PC-3 (cell line): ENCODE measurements at regions not wholly inside any gene's neighbourhood (a gene's known extent, or its start where the extent isn't known, plus 50 kb on each side); places are given as distances from the start of the nearest gene placed in this dataset.

Experiments
- ATAC-seq: fragments of 200-7000 bp; cut with Tn5 transposase; 2 replicates; pipeline ENCODE4 v1.9.1; 2020; ENCODE audit warnings: mild to moderate bottlenecking, moderate library complexity
- BruUV-seq: library from RNA; stranded (reverse); fragments of 400-500 nt; replicated peaks from 2 replicates; lab custom pipeline; 2021; lab: Mats Ljungman, UMichigan
- CTCF ChIA-PET: fragments of 300-600 bp; sonication (Branson Sonifier 250); formaldehyde crosslinking; loops from one replicate; lab custom pipeline; 2022; ENCODE audit warnings: antibody characterized with exemption; lab: Charles Lee
- POLR2A ChIA-PET: fragments of 300-600 bp; sonication (Branson Sonifier 250); formaldehyde crosslinking; loops from one replicate; lab custom pipeline; 2022; ENCODE audit warnings: antibody characterized with exemption; ENCODE audit not compliant: unreplicated experiment; lab: Charles Lee
- DNase-seq: peaks from one replicate; pipeline ENCODE4 v3.0.0-alpha.2; 2015
- H2AFZ ChIP-seq: fragments of 300-600 bp; sonication (generic); 2 replicates; pipeline ENCODE4 v1.6.0; 2016; ENCODE audit warnings: antibody characterized with exemption, low read length
- H3F3A ChIP-seq: fragments of 300-600 bp; sonication (generic); one replicate; pipeline ENCODE4 v1.6.0; 2017; ENCODE audit warnings: antibody characterized with exemption, low read length, control low read depth, mild to moderate bottlenecking; ENCODE audit not compliant: unreplicated experiment
- H3K27ac ChIP-seq: fragments of 300-600 bp; sonication (generic); 2 replicates; pipeline ENCODE4 v1.5.1; 2016; ENCODE audit warnings: mild to moderate bottlenecking, low read length
- H3K27me3 ChIP-seq: fragments of 300-600 bp; sonication (generic); 2 replicates; pipeline ENCODE4 v1.6.1; 2016; ENCODE audit warnings: low read length, mixed read lengths
- H3K36me3 ChIP-seq: fragments of 300-600 bp; sonication (generic); 2 replicates; pipeline ENCODE4 v1.6.1; 2016; ENCODE audit warnings: low read depth, mixed run types, low read length, mixed read lengths
- H3K4me1 ChIP-seq: fragments of 300-600 bp; sonication (generic); 2 replicates; pipeline ENCODE4 v1.5.1; 2016; ENCODE audit warnings: low read length; ENCODE audit not compliant: insufficient read depth
- H3K4me2 ChIP-seq: fragments of 300-600 bp; sonication (generic); 2 replicates; pipeline ENCODE4 v1.6.0; 2016; ENCODE audit warnings: low read length
- H3K4me3 ChIP-seq: fragments of 300-600 bp; sonication (generic); 2 replicates; pipeline ENCODE4 v1.5.1; 2016; ENCODE audit warnings: mild to moderate bottlenecking, low read length, mixed read lengths
- H3K79me2 ChIP-seq: fragments of 300-600 bp; sonication (generic); 2 replicates; pipeline ENCODE4 v1.6.1; 2017; ENCODE audit warnings: low read length, mixed read lengths
- H3K9ac ChIP-seq: fragments of 300-600 bp; sonication (generic); 2 replicates; pipeline ENCODE4 v1.6.0; 2016; ENCODE audit warnings: mild to moderate bottlenecking, low read length
- H3K9me2 ChIP-seq: fragments of 300-600 bp; sonication (generic); replicated peaks from 2 replicates; pipeline ENCODE4 v1.6.1; 2016; ENCODE audit warnings: mixed run types, low read length, mixed read lengths
- H3K9me3 ChIP-seq: fragments of 300-600 bp; sonication (generic); 2 replicates; pipeline ENCODE4 v1.6.1; 2016; ENCODE audit warnings: low read length, mixed read lengths
- H4K20me1 ChIP-seq: fragments of 300-600 bp; sonication (generic); 2 replicates; pipeline ENCODE4 v1.6.1; 2016; ENCODE audit warnings: low read length, mixed read lengths
- CTCF ChIP-seq: fragments of 300-600 bp; sonication (generic); conservative IDR thresholded peaks from 2 replicates; pipeline ENCODE4 v1.5.1; 2017; ENCODE audit warnings: antibody characterized with exemption, low read depth, mild to moderate bottlenecking, low read length
- EZH2 ChIP-seq: fragments of 300-600 bp; sonication (generic); IDR thresholded peaks from one replicate; pipeline ENCODE4 v1.6.1; 2017; ENCODE audit warnings: antibody characterized with exemption, mild to moderate bottlenecking, low read length; ENCODE audit not compliant: unreplicated experiment
- EZH2phosphoT487 ChIP-seq: fragments of 300-600 bp; sonication (generic); IDR thresholded peaks from 2 replicates; pipeline ENCODE4 v1.6.1; 2018; ENCODE audit warnings: mild to moderate bottlenecking, antibody characterized with exemption, low read length, borderline replicate concordance
- intact Hi-C: fragments of 100-400 bp; cut with micrococcal nuclease; formaldehyde crosslinking; loops from 2 replicates; pipeline ENCODE4 v1.9.0; 2023

DNA sequence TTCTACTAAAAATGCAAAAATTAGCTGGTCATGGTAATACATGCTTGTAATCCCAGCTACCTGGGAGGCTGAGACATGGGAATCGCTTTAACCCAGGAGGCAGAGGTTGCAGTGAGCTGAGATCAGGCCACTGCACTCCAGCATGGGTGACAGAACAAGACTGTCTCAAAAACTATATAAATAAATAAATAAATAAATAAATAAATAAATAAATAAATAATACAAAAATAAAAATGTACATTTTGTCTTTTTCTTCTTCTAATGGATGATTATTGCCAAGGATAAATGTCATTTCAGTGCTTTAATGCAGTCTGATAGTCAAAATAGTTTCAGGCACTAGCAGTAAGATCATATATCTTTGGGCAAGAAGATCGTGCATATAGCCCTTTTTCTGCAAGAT lies 727.6 kb upstream of the SEMA3D start:
- no peak for ATAC-seq
- POLR2A ChIA-PET = no interaction called here
- Histone ChIP-seq H3F3A (no peaks in the 10 kb centered on the region), H4K20me1 (no peaks in the 10 kb centered on the region), H3K36me3 (no peaks in the 10 kb centered on the region), H3K79me2 (no peaks in the 10 kb centered on the region), H3K9me3 (no peaks in the 10 kb centered on the region), H2AFZ (no peak overlapping the region), H3K27me3 (no peaks in the 10 kb centered on the region), H3K4me2 (no peak overlapping the region), H3K4me1 (no peaks in the 10 kb centered on the region), H3K27ac (no peak overlapping the region), H3K4me3 (no peak overlapping the region), H3K9ac (no peak overlapping the region), H3K9me2 (no peaks in the 10 kb centered on the region)
- DNase-seq = no peak
- BruUV-seq = no TSS peak
- CTCF ChIA-PET = no interaction called here
- intact Hi-C loops = no loop called here
- TF ChIP-seq EZH2phosphoT487 = no peak
- no peak for TF ChIP-seq CTCF
- no peak for TF ChIP-seq EZH2

- CTCF ChIA-PET = no interaction called here
- no peak for TF ChIP-seq EZH2phosphoT487
- no peak for TF ChIP-seq CTCF
- no peak for TF ChIP-seq EZH2
- H3K79me2 ChIP-seq = no peaks in the 10 kb centered on the region
- H3K4me2 ChIP-seq = no peak overlapping the region
- POLR2A ChIA-PET = no interaction called here
- H3K36me3 ChIP-seq = no peaks in the 10 kb centered on the region
- H4K20me1 ChIP-seq = no peaks in the 10 kb centered on the region
- H3F3A ChIP-seq = no peaks in the 10 kb centered on the region
- DNase-seq = no peak
- no peak overlapping the region for H3K9ac ChIP-seq
- intact Hi-C loops = no loop called here
- H3K9me3 ChIP-seq = no peaks in the 10 kb centered on the region
- no TSS peak for BruUV-seq
- no peaks in the 10 kb centered on the region for H3K27me3 ChIP-seq
- H2AFZ ChIP-seq = no peak overlapping the region
- no peak overlapping the region for H3K4me3 ChIP-seq
- no peak overlapping the region for H3K27ac ChIP-seq
- ATAC-seq = no peak
- H3K4me1 ChIP-seq = no peaks in the 10 kb centered on the region
- H3K9me2 ChIP-seq = no peaks in the 10 kb centered on the region
Measured at GRCh38 chr7:85908051-85908450, 721.2 kb upstream of the SEMA3D start.

DNA sequence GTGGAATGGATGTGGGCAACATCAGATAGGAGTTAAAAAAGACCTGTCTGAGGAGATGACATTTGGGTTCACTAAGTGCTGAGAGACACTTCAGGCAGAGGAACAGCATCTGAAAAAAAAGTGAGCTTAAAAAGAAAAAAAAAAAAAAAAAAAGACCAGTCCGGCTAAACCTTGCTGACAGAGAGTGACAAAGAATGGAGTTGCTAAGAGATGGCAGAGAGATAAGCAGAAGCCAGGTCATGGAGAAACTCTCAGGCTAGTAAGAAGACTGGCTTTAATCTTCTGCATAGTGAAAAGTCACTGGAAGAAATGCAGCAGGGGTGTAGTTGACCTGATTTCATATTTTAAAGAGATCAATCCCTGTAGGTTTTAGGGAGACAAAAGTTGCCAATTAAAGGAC lies 711.1 kb upstream of the SEMA3D start:
- no peaks in the 10 kb centered on the region for H3F3A ChIP-seq
- TF ChIP-seq CTCF = no peak
- no peak for TF ChIP-seq EZH2phosphoT487
- no peak for TF ChIP-seq EZH2
- peaks cover 36% of the 10 kb centered on the region; the same call in 1 of the 2 replicates for H3K27me3 ChIP-seq
- H3K4me1 ChIP-seq = no peaks in the 10 kb centered on the region
- BruUV-seq = no TSS peak
- ATAC-seq (no peak), DNase-seq (no peak)
- no peaks in the 10 kb centered on the region for H3K79me2 ChIP-seq
- H3K9me3 ChIP-seq = no peaks in the 10 kb centered on the region
- intact Hi-C loops = no loop called here
- no peak overlapping the region for H3K9ac ChIP-seq
- ChIA-PET CTCF (no interaction called here), POLR2A (no interaction called here)
- no peak overlapping the region for H2AFZ ChIP-seq
- H3K4me2 ChIP-seq = no peak overlapping the region
- H4K20me1 ChIP-seq = no peaks in the 10 kb centered on the region
- no peaks in the 10 kb centered on the region for H3K9me2 ChIP-seq
- H3K36me3 ChIP-seq = no peaks in the 10 kb centered on the region
- no peak overlapping the region for H3K27ac ChIP-seq
- H3K4me3 ChIP-seq = no peak overlapping the region
